Keratinocyte (primary cell): ENCODE measurements at regions not wholly inside any gene's neighbourhood (a gene's known extent, or its start where the extent isn't known, plus 50 kb on each side); places are given as distances from the start of the nearest gene placed in this dataset.

ENCODE experiments used
- DNase-seq: peaks from one replicate; pipeline ENCODE4 v3.0.0-alpha.2; 2011; ENCODE audit warnings: low read depth, missing footprints, low spot score
- FAIRE-seq: peaks from 2 replicates; lab custom pipeline; 2011; peaks lifted over from hg19 to GRCh38; lab: Jason Lieb, UNC
- H2AFZ ChIP-seq: 2 replicates; pipeline ENCODE4 v1.6.0; 2012; ENCODE audit warnings: low read length, control low read depth, inconsistent platforms; ENCODE audit not compliant: control insufficient read depth
- H3K27ac ChIP-seq: 2 replicates; pipeline ENCODE4 v1.5.1; 2011; ENCODE audit warnings: low read length; ENCODE audit not compliant: control insufficient read depth, insufficient read depth
- H3K27me3 ChIP-seq: 3 replicates; pipeline ENCODE4 v1.6.0; 2011; ENCODE audit warnings: low read length; ENCODE audit not compliant: control insufficient read depth, insufficient read depth; ENCODE audit errors: extremely low read depth
- H3K36me3 ChIP-seq, 2 experiments: 2 replicates in 1 of 2; 3 replicates in 1 of 2; pipeline ENCODE4 v1.5.1; 2011; ENCODE audit warnings: low read length in 2 of 2, mild to moderate bottlenecking in 1 of 2; ENCODE audit not compliant: control insufficient read depth in 2 of 2, insufficient read depth in 2 of 2; ENCODE audit errors: extremely low read depth in 1 of 2
- H3K4me1 ChIP-seq: 3 replicates; pipeline ENCODE4 v1.5.1; 2011; ENCODE audit warnings: low read length; ENCODE audit not compliant: control insufficient read depth, insufficient read depth; ENCODE audit errors: extremely low read depth
- H3K4me2 ChIP-seq: 3 replicates; pipeline ENCODE4 v1.6.0; 2011; ENCODE audit warnings: low read depth, low read length; ENCODE audit not compliant: control insufficient read depth, insufficient read depth; ENCODE audit errors: extremely low read depth
- H3K4me3 ChIP-seq, 3 experiments: fragments of 200-600 bp in 1 of 3; sonication (generic) in 1 of 3; 2 replicates in 2 of 3; 3 replicates in 1 of 3; pipeline ENCODE4 v1.5.1; 2011 to 2016; ENCODE audit warnings: low read length in 3 of 3, mild to moderate bottlenecking in 3 of 3, control low read depth in 2 of 3, inconsistent platforms in 1 of 3, low read depth in 1 of 3, mixed read lengths in 1 of 3, mixed run types in 1 of 3, moderate library complexity in 1 of 3; ENCODE audit not compliant: control insufficient read depth in 2 of 3, insufficient read depth in 2 of 3; ENCODE audit errors: extremely low read depth in 1 of 3
- H3K79me2 ChIP-seq: 2 replicates; pipeline ENCODE4 v1.6.0; 2012; ENCODE audit warnings: low read length; ENCODE audit not compliant: control insufficient read depth, insufficient read depth
- H3K9ac ChIP-seq: 3 replicates; pipeline ENCODE4 v1.6.0; 2011; ENCODE audit warnings: low read length; ENCODE audit not compliant: control insufficient read depth, insufficient read depth; ENCODE audit errors: extremely low read depth
- H3K9me1 ChIP-seq: 3 replicates; pipeline ENCODE4 v1.6.0; 2011; ENCODE audit warnings: low read length; ENCODE audit not compliant: control insufficient read depth, insufficient read depth; ENCODE audit errors: extremely low read depth
- H3K9me3 ChIP-seq: 2 replicates; pipeline ENCODE4 v1.5.1; 2012; ENCODE audit warnings: low read depth, low read length; ENCODE audit not compliant: control insufficient read depth
- H4K20me1 ChIP-seq: 3 replicates; pipeline ENCODE4 v1.6.0; 2011; ENCODE audit warnings: low read length; ENCODE audit not compliant: control insufficient read depth, insufficient read depth; ENCODE audit errors: extremely low read depth
- EZH2 ChIP-seq: IDR thresholded peaks from one replicate; pipeline ENCODE4 v1.6.1; 2012; ENCODE audit warnings: inconsistent platforms, mild to moderate bottlenecking, low read length, moderate library complexity
- dilution Hi-C: fragments of 300-500 bp; cut with MboI; formaldehyde crosslinking; loops from one replicate; pipeline ENCODE4 v1.7.0; 2020; ENCODE audit warnings: low sequenced_read_pairs; ENCODE audit not compliant: extremely low pct_ligation_motif_present
- TF ChIP-seq, protein P1 (sequence below), 3 experiments: IDR thresholded peaks in 1 of 3; conservative IDR thresholded peaks in 1 of 3; optimal IDR thresholded peaks in 1 of 3; 2 replicates in 2 of 3; 3 replicates in 1 of 3; pipeline versions ENCODE3 to v1.5.1; 2011; ENCODE audit warnings: low read length in 3 of 3, mild to moderate bottlenecking in 3 of 3, moderate library complexity in 2 of 3, control low read depth in 1 of 3, inconsistent platforms in 1 of 3; ENCODE audit not compliant: insufficient read depth in 2 of 3; ENCODE audit errors: extremely low read depth in 1 of 3

DNA sequence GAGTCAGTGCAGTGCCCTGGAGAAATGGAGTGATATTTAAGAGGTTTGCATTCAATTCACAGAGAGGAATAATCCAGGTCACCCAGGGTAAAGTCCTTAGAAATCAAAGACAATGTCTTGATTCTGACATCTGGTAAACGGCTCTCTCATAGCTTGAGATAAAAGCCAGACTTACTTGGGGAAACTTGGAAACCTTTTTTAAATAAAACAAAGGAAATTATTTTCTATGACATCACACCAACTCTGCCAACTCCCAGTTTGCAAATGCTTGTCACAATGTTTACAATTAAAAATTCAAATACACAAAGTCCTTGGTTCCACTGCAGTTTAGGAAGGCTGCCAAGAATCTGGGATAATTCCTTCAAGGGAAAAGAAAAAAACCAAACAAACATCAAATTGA lies 255.1 kb upstream of the NREP start:
- no peaks in the 10 kb centered on the region for H3K4me1 ChIP-seq
- TF ChIP-seq, protein P1, sequence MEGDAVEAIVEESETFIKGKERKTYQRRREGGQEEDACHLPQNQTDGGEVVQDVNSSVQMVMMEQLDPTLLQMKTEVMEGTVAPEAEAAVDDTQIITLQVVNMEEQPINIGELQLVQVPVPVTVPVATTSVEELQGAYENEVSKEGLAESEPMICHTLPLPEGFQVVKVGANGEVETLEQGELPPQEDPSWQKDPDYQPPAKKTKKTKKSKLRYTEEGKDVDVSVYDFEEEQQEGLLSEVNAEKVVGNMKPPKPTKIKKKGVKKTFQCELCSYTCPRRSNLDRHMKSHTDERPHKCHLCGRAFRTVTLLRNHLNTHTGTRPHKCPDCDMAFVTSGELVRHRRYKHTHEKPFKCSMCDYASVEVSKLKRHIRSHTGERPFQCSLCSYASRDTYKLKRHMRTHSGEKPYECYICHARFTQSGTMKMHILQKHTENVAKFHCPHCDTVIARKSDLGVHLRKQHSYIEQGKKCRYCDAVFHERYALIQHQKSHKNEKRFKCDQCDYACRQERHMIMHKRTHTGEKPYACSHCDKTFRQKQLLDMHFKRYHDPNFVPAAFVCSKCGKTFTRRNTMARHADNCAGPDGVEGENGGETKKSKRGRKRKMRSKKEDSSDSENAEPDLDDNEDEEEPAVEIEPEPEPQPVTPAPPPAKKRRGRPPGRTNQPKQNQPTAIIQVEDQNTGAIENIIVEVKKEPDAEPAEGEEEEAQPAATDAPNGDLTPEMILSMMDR (optimal IDR thresholded peaks at IDR 0.05 in 1 of 3, IDR thresholded peaks at IDR 0.05 in 1 of 3, conservative IDR thresholded peaks at IDR 0.05 in 1 of 3; ENCODE audit: extremely low read depth in 1 of 3, insufficient read depth in 2 of 3, low read length in 3 of 3): no peak
- no peak for TF ChIP-seq EZH2
- H2AFZ ChIP-seq: no peak overlapping the region
- FAIRE-seq (no peak), DNase-seq (no peak)
- H3K9me1 ChIP-seq: no peaks in the 10 kb centered on the region
- no peaks in the 10 kb centered on the region for H3K9me3 ChIP-seq
- no peak overlapping the region for H3K9ac ChIP-seq
- H3K4me3 ChIP-seq: no peak overlapping the region
- H3K4me2 ChIP-seq: no peak overlapping the region
- H3K27me3 ChIP-seq: no peaks in the 10 kb centered on the region
- dilution Hi-C loops: no loop called here
- H3K36me3 ChIP-seq: no peaks in the 10 kb centered on the region
- H4K20me1 ChIP-seq: no peaks in the 10 kb centered on the region
- no peak overlapping the region for H3K27ac ChIP-seq
- no peaks in the 10 kb centered on the region for H3K79me2 ChIP-seq

DNA sequence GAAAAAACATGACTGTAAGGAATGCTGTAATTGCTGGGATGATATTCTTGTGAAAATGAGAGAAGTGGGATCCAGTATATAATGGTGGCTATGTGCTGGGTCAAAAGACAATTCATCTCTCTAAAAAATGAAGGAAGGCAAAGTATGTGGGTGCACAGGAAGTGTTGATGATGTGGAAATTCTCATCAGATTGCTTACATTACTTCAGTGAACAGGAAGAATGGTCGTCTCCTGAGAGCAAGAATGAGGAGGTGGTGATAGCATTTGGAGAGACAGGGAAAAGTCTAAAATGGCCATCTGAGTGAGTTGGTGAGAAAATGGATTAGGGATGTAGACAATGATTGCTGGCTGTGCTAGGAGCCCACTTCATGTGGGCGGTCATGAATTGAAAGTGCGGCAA lies 253.5 kb upstream of the NREP start:
- Histone ChIP-seq H3K4me3 (no peak overlapping the region), H4K20me1 (no peaks in the 10 kb centered on the region), H3K9ac (no peak overlapping the region), H3K4me2 (no peak overlapping the region), H3K79me2 (no peaks in the 10 kb centered on the region), H3K27ac (no peak overlapping the region), H3K4me1 (peaks cover 3% of the 10 kb centered on the region), H2AFZ (no peak overlapping the region), H3K9me3 (no peaks in the 10 kb centered on the region), H3K9me1 (no peaks in the 10 kb centered on the region), H3K27me3 (no peaks in the 10 kb centered on the region), H3K36me3 (no peaks in the 10 kb centered on the region)
- TF ChIP-seq, protein P1 (optimal IDR thresholded peaks at IDR 0.05 in 1 of 3, IDR thresholded peaks at IDR 0.05 in 1 of 3, conservative IDR thresholded peaks at IDR 0.05 in 1 of 3; ENCODE audit: extremely low read depth in 1 of 3, insufficient read depth in 2 of 3, low read length in 3 of 3): no peak
- FAIRE-seq (no peak), DNase-seq (no peak)
- dilution Hi-C loops: no loop called here
